Adrenal gland (tissue), 9 donors: ENCODE measurements at regions not wholly inside any gene's neighbourhood (a gene's known extent, or its start where the extent isn't known, plus 50 kb on each side); places are given as distances from the start of the nearest gene placed in this dataset.
"Not testable (repeated sequence)": the region's sequence is repeated elsewhere in the genome, so short reads cannot be mapped to it uniquely, and the experiment has no call there.

ENCODE experiments used
- DNase-seq, 7 donors: peaks; one replicate each; pipeline ENCODE4 v3.0.0-alpha.2; 2019 to 2020
- H3K27ac ChIP-seq, 5 donors: fragments of 200-600 bp; sonication (generic) in 4 of 5; 1 replicate in 3 of 5; 2 replicates in 2 of 5; pipeline versions ENCODE4 v1.5.1 to v1.8.0; 2016 to 2020; ENCODE audit warnings: mild to moderate bottlenecking in 1 of 5
- H3K27me3 ChIP-seq: fragments of 200-600 bp; 2 replicates; pipeline ENCODE4 v1.8.0; 2021
- H3K36me3 ChIP-seq, 2 donors: fragments of 200-600 bp; replicated peaks in 1 of 2; 1 replicate in 1 of 2; 2 replicates in 1 of 2; pipeline versions ENCODE4 v1.5.1 to v1.8.0; 2018 to 2022
- H3K4me1 ChIP-seq, 2 donors: fragments of 200-600 bp; replicated peaks in 1 of 2; 1 replicate in 1 of 2; 2 replicates in 1 of 2; pipeline versions ENCODE4 v1.5.1 to v1.8.0; 2018 to 2021
- H3K4me3 ChIP-seq, 4 donors: fragments of 200-600 bp; sonication (generic) in 3 of 4; one replicate each; pipeline ENCODE4 v1.5.1; 2016 to 2018
- H3K9me3 ChIP-seq, 3 donors: fragments of 200-600 bp; sonication (generic) in 1 of 3; replicated peaks in 1 of 3; 1 replicate in 2 of 3; 2 replicates in 1 of 3; pipeline versions ENCODE4 v1.5.1 to v1.8.0; 2016 to 2021
- POLR2A ChIP-seq, 2 donors: fragments of 450-650 bp; IDR thresholded peaks; one replicate each; pipeline ENCODE4 v1.6.1; 2017; ENCODE audit warnings: antibody characterized with exemption in 2 of 2, mild to moderate bottlenecking in 2 of 2, moderate library complexity in 1 of 2
- WGBS, 4 donors: extraction: QIAGEN DNeasy Blood & Tissue Kit in 2 of 4; methylation state at CpG; one replicate each; pipeline versions ENCODE4 v1.1.5 to v1.1.7; 2013 to 2017; 5-methylcytosine and 5-hydroxymethylcytosine counted together
- intact Hi-C, 2 donors: fragments of 100-400 bp; cut with DNase I; formaldehyde crosslinking; loops; one replicate each; pipeline versions ENCODE4 v1.14.1 to v1.15.0; 2022 to 2023
- TF ChIP-seq, protein P1 (sequence below), 6 experiments: fragments of 450-650 bp in 4 of 6; fragments of 200-600 bp in 2 of 6; sonication (generic) in 1 of 6; IDR thresholded peaks; 1 replicate in 5 of 6; 2 replicates in 1 of 6; pipeline versions ENCODE4 v1.5.1 to v1.8.0; 2016 to 2021; ENCODE audit warnings: antibody characterized with exemption in 6 of 6, mild to moderate bottlenecking in 2 of 6, moderate library complexity in 1 of 6
- donor health status: healthy with polysubstance abuse.
- donor health status: Bipolar disorder and iron deficiency.
- donor health status: DM: yes; HTN: yes; CAD: no.
- donor health status: DM: no; HTN: no; CAD: no.
- donor health status: DM: no; HTN: no; CAD: no.

DNA sequence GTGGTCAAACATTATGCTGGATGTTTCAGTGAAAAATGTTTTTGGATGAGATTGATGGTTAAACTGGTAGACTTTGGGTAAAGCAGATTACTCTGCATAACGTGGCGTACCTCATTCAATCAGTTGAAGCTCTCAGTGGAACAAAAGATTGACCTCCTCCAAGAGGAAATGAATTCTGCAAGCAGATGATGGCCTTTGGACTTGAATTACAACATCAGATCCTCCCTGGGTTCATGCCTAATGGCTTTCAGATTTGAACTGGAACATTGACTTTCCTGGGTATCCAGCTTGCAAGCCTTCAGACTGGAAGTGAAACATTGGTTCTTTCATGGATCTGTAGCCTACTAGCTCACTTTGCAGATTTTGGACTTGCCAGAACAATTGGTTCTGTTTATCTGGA lies 169.3 kb upstream of the MALRD1 start:
- DNase-seq = no peak
- Histone ChIP-seq H3K9me3 (no peaks in the 10 kb centered on the region), H3K27me3 (no peaks in the 10 kb centered on the region), H3K4me1 (no peaks in the 10 kb centered on the region), H3K27ac (no peak overlapping the region), H3K36me3 (no peaks in the 10 kb centered on the region), H3K4me3 (no peak overlapping the region)
- intact Hi-C loops = no loop called here
- WGBS, 4 donors = 74 to 87% (median 80%) methylated on average over 2 of the region's 2 CpGs
- no peak for TF ChIP-seq POLR2A (IDR thresholded peaks at IDR 0.05)
- TF ChIP-seq, protein P1, sequence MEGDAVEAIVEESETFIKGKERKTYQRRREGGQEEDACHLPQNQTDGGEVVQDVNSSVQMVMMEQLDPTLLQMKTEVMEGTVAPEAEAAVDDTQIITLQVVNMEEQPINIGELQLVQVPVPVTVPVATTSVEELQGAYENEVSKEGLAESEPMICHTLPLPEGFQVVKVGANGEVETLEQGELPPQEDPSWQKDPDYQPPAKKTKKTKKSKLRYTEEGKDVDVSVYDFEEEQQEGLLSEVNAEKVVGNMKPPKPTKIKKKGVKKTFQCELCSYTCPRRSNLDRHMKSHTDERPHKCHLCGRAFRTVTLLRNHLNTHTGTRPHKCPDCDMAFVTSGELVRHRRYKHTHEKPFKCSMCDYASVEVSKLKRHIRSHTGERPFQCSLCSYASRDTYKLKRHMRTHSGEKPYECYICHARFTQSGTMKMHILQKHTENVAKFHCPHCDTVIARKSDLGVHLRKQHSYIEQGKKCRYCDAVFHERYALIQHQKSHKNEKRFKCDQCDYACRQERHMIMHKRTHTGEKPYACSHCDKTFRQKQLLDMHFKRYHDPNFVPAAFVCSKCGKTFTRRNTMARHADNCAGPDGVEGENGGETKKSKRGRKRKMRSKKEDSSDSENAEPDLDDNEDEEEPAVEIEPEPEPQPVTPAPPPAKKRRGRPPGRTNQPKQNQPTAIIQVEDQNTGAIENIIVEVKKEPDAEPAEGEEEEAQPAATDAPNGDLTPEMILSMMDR (IDR thresholded peaks at IDR 0.05) = no peak

DNA sequence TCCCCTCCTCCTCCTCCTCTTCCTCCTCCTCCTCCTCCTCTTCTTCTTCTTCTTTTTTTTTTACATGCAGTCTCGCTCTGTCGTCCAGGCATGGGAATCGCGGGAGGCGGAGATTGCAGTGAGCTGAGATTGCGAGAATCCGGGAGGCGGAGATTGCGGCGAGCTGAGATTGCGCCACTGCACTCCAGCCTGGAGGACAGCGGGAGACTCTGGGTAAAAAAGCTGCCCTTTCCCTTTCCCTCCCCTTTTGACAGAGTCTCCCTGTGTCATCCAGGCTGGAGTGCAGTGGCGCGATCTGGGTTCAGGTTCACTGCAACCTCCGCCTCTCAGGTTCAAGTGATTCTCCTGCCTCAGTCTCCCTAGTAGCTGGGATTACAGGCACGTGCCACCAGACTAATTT lies 168.1 kb upstream of the MALRD1 start:
- H3K27me3 ChIP-seq = no peaks in the 10 kb centered on the region
- intact Hi-C loops = no loop called here
- H3K27ac ChIP-seq = no peak overlapping the region

DNA sequence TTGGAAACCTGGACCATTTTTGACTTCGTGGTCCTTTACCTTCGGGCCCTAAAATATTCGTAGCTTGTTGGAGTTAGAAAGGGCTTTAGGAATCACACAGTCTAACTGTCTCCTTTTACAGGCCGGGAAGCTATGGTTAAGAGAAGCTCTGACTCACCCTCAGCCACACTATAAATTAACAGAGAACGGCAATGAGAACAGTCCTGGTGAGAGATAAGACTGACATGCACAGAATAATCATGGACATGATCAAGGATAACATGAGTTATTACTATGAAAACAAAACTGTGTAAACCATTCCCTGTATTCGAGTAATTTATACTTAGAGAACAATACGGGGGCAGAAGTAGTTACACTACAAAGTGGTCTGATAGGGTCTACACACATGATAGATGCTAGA lies 162.5 kb upstream of the MALRD1 start:
- intact Hi-C loops = no loop called here
- H3K27ac ChIP-seq = no peak overlapping the region
- 21 to 31% (median 26%) methylated on average over 7 of the region's 7 CpGs for WGBS, 4 donors
- peaks cover 0 to 5% of the 10 kb centered on the region in 2 donors for H3K4me1 ChIP-seq
- H3K36me3 ChIP-seq = no peaks in the 10 kb centered on the region
- no peak overlapping the region for H3K4me3 ChIP-seq
- TF ChIP-seq, protein P1 (IDR thresholded peaks at IDR 0.05) = no peak
- TF ChIP-seq POLR2A (IDR thresholded peaks at IDR 0.05) = no peak
- no peaks in the 10 kb centered on the region for H3K9me3 ChIP-seq
- peak in 4 of 7 donors; percentile 10 to 20 (median 16) for DNase-seq
- no peaks in the 10 kb centered on the region for H3K27me3 ChIP-seq

More for the DNA sequence above, 168.1 kb upstream of the MALRD1 start:
- no peak for DNase-seq
- no peak overlapping the region for H3K4me3 ChIP-seq
- H3K9me3 ChIP-seq = no peaks in the 10 kb centered on the region
- no peak for TF ChIP-seq POLR2A (IDR thresholded peaks at IDR 0.05)
- 57 to 89% (median 80%) methylated on average over 9 to 16 of the region's 16 CpGs for WGBS, 4 donors
- peaks cover 0 to under 1% of the 10 kb centered on the region in 2 donors for H3K4me1 ChIP-seq
- no peaks in the 10 kb centered on the region for H3K36me3 ChIP-seq

DNA sequence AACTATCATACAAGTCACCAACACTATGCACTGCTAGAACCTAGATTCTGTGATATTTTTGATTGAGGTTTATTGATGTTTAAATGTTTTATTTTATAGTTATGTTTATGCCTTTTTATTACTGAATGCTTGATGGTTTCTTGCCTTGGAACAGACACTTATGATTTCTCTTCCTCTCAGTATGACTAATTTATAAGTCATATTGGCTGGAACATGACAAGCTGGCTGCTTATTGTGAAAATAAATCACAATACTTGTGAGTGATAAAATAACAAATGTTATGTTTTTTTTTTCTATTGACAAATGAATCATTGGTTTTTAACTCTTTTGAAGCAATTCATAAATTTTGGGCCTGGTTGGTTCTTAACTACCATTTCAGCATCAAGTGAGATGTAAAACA lies 142.0 kb upstream of the MALRD1 start:
- DNase-seq = no peak
- Histone ChIP-seq H3K4me1 (no peaks in the 10 kb centered on the region), H3K9me3 (no peaks in the 10 kb centered on the region), H3K27ac (no peak overlapping the region), H3K4me3 (no peak overlapping the region), H3K27me3 (no peaks in the 10 kb centered on the region), H3K36me3 (no peaks in the 10 kb centered on the region)
- no peak for TF ChIP-seq POLR2A (IDR thresholded peaks at IDR 0.05)
- TF ChIP-seq, protein P1 (IDR thresholded peaks at IDR 0.05) = no peak
- intact Hi-C loops = no loop called here

DNA sequence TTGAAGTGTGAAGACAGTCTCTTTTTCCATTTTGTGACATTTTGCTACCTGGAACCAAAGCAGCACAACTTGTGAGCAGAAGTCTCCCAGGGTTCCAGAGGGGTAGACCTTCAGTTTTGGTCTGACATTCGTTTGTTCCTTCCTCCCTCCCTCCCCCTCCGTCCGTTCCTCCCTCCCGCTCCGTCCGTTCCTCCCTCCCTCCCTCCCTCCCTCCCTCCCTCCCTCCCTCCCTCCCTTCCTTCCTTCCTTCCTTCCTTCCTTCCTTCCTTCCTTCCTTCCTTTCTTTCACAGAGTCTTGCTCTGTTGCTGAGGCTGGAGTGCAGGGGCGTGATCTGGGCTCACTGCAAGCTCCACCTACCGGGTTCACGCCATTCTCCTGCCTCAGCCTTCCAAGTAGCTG lies 131.2 kb upstream of the MALRD1 start:
- intact Hi-C loops, H3K4me3 ChIP-seq, H3K27me3 ChIP-seq, H3K36me3 ChIP-seq, H3K27ac ChIP-seq, H3K9me3 ChIP-seq, DNase-seq, H3K4me1 ChIP-seq: not testable (repeated sequence)
- 74 to 84% (median 78%) methylated on average over 9 of the region's 9 CpGs for WGBS, 4 donors
